HG03378 (cell line): ENCODE measurements at regions not wholly inside any gene's neighbourhood (a gene's known extent, or its start where the extent isn't known, plus 50 kb on each side); places are given as distances from the start of the nearest gene placed in this dataset.
A peak's percentile ranks its signal among the peaks of the same experiment; 100 is the strongest.
"Not testable (repeated sequence)": the region's sequence is repeated elsewhere in the genome, so short reads cannot be mapped to it uniquely, and the experiment has no call there.

ENCODE experiments used
- ATAC-seq: cut with Tn5 transposase; IDR thresholded peaks from one replicate; pipeline ENCODE4 v1.9.1; 2021; ENCODE audit warnings: mild to moderate bottlenecking, moderate library complexity; ENCODE audit not compliant: unreplicated experiment

DNA sequence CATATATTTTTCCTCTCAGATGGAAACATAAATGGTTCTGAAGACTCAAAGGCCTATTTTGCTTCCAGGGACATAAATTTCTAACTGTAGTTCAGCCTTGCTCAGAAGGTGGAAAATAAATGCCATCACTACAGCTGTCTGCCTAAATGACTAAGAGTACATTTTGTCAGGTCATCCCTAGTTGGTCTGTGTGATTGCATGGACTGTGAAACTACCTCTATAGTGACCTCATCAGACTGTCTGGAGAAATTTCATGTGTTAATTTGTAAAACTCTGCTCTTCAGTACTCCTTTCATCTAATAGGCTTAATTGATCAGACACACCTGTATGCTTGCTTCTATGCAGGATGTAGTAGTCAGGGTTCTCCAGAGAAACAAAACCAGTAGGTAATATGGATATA lies 886.9 kb downstream of the AMY1C start:
- peak; percentile 82 for ATAC-seq

DNA sequence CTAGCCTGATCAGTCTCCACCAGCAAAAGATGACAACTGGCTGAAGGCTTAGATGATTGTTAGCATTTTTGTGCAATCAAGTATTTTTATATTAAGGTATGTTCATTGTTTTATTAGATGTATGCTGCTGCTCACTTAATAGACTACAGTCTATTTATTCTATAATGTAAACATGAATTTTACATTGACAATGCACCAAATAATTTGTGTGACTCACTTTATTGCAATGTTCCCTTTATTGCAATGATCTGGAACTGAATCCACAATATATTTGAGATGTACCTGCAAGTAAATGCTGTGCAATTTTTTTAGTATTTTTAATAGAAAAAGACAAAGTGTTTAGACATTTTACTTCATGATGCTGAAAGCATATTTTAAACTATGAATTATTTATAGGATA lies 896.5 kb downstream of the AMY1C start:
- no peak for ATAC-seq

DNA sequence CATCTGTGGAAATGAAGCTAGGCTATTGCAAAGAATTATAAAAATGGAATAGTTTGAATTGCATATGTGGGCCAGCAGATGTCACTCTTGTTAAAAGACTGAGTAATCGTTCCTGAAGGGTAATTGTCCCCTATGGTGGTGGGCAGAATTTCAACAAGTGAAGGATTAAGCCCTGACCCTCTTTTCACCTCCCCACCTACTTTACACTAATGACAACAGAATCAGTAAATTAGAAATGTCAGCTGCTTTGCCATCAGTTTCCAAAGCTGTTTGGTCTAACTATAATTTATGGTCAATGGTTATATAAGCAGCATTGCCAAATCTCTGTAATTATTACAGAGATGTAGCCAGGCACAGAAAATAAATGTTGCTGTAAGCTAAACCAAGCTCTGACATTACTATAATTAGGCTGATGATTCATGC lies 898.6 kb downstream of the AMY1C start:
- ATAC-seq, result peak; percentile 81

DNA sequence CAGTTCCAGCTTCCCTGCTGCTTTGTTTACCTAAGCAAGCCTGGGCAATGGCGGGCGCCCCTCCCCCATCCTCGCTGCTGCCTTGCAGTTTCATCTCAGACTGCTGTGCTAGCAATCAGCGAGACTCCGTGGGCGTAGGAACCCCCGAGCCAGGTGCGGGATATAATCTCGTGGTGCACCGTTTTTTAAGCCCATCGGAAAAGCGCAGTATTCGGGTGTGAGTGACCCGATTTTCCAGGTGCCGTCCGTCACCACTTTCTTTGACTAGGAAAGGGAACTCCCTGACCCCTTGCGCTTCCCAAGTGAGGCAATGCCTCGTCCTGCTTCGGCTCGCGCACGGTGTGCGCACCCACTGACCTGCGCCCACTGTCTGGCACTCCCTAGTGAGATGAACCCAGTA lies 914.7 kb downstream of the AMY1C start:
- not testable (repeated sequence) for ATAC-seq

DNA sequence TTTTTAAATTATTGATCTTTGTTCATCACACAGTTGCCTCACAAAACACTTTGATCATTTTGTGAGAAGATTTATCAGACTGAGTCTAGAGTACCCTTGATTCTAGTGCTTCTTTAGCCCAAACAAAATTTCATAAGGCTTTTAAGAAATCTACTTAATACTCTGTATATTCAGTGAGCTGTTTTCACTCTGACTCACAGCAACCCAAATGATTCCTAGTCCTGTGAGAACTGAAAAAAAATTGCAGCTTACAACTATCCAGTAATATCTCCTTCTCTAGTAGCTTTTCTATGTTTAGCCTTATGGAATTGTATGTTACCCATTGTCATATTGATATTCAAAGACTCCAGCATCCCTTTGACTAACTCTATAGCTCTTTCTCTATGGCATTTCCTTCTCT lies 915.6 kb downstream of the AMY1C start:
- no peak for ATAC-seq

DNA sequence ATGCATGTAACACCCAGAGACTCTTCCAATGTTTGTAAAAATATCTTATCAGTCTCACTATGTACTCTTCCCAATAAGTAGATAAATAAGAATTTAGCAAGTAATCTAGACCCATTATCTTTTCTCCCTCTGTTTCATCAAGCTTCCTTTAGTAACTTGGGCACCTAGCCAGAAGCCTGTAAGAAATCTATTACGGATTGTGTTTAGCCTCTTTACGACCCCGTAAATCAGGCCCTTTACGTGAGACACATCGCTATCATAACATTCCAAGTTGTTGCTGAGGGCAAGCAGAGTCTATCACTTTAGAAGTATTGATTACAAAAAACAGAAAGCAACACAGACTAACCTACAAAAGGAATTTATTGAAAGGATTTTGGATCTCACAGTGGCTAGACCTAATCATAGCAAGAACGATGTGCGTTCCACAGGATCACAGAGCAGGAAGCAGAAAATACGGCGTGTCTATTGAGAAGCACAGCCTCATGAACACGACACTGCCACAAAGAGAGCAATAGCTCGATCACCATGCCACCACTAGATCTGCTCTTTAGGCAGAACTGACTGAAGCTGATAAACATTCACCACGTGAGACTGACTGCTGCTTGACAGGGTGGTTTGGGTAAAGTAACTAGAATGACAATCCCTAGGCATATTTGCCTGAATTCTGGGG lies 922.1 kb downstream of the AMY1C start:
- ATAC-seq, result no peak

DNA sequence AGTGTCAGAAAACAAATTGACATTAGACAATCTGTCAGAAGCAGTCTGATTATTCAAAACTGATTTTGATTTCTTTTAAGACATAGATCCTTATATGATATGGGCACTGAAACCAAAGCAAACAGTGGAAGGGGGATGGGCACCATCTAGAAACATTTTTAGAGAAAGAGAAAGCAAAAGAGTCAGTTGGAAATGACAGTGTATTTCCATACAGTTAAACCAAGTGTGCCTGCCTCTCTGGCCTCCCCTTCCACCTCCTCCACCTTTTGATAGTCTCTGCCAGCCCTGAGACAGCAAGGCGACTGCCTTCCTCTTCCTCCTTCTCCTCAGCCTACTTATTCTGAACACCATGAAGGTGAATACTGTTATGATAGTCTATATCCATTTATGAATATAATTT lies 949.7 kb downstream of the AMY1C start:
- ATAC-seq, result no peak

DNA sequence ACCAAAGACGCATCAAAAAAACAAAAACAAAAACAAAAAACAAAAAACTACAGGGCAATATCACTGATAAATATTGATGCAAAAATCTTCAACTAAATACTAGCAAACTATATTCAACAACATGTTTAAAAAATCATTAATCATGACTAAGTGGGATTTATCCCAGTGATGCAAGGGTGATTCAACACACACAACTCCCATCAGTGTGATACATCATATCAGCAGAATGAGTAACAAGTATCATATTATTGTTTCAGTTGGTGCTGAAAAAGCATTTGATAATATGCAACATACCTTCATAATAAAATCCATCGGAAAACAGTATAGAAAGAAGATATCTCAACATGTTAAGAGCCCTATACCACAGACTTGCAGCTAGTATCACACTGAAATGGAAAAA lies 953.0 kb downstream of the AMY1C start:
- ATAC-seq, result no peak

DNA sequence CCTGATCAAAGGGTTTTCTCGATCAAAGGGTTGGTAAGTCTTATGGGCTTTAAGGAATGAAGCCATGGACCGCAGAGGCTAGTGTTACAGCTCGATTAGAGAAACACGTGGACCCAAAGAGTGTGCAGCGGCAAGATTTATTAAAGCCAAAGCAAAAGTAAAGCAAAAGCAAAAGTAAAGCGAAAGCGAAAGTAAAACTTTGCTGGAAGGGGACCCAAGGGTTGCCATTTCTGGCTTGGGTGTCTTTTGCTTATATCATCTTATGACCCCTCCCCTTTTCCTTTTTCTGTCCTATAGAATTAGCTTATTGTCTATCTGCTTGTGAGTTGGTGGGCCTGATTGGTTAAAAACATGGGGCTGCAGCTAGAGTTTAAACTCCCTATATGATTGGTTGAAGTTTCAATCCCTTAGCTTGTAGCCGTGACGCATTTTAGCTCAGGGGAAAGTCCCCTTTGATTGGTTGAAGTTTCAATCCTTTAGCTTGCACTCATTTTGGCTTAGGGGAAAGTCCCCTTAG lies 957.0 kb downstream of the AMY1C start:
- ATAC-seq, result peak; percentile 72

DNA sequence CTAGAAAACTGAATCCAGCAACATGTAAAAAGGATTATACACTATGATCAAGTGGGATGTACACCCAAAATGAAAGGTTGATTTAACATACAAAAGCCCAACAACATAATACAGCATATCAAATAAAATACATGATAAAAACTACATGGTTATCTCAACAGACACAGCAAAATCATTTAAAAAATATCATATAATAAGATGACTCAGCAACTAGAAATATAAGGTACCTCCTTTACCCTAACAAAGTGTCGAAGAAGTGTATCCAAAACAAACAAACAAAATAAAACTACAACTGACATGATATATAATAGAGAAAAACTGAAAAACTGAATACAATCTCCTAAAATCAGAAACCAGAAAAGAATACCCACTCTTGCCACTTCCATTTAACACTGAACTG lies 969.1 kb downstream of the AMY1C start:
- no peak for ATAC-seq

DNA sequence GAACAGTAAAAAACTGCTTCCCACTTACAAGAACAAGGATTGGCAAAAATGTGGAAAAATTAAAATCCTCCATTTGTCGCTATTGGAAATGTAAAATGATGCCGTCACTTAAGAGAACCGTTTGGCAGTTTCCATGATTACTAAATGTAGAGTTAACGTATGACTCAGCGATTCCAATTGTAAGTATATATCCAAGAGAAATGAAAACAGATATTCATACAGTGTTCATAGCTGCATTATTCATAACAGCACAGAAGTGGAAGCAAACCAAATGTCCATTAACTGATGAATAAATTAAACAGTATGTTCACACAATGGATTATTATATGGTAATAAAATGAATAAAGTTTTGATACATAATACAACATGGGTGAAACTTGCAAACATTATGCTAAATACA lies 971.0 kb downstream of the AMY1C start:
- ATAC-seq, result no peak

DNA sequence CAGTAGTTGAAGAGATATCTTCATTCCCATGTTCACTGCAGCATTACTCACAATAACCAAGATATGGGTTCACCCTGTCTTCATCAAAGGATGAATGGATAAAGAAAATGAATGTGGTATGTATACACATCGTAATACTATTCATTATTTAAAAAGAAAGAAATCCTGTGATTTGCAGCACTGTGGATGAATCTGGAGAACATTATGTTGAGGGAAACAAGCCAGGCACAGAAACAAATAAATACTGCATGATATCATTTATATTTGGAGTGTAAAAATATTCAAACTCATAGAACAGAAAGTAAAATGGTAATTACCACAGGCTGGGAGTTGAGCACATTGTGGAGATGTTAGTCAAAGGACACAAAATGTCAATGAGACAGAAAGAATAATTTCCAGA lies 977.2 kb downstream of the AMY1C start:
- ATAC-seq, result no peak

DNA sequence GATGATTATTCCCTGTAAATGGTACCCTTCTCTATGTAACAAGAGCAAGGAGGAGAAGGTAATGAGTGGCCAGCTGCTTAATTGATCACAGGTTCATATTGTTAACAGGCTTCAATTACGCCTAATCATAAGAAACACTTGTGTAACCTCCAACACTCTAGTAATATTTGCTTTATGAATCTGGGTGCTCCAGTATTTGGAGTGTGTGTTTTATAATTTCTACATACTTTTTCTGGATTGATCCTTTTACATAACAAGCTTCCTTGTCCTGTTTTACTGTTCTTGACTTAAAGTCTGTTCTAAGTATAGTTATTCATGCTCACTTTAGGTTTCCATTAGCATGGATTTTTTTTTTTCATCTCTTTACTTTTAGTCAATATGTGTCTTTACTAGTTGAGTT lies 984.2 kb downstream of the AMY1C start:
- ATAC-seq, result no peak

DNA sequence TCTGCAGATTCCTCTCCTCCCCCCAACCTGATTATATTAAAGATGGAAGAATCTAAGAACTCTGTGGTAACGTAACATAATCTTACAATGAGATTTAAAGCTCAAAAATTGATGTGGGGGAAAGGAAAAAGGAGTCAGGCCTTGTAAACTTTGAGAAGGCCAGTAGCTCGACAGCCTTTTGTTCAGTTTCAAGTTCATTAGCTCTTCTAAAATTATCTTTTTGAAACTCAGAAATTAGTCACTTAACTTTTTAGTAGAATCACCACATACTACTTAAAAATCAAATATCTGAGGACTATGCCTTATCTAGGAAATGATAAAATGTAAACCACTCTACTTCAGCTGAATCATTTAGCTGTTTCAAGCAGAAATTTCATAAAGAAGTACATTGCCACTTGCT lies 996.2 kb downstream of the AMY1C start:
- no peak for ATAC-seq

DNA sequence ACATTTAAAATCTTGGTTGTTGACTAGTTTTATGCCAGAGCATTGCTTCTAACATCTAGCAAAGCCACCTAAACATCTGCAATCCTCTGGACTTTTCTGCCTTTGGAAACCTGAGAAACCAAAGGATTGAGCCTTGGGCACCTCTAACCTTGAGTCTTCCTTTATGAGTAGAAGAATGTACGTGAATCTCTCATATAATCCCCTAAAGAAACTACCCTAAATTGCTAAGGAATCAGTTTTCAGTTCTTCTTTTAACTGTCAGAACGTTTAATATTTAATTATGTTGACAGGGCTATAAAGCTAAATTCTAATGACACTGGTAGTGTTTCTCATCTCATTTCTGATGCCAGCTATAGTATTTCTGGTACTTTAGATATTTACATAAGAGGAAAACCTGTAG lies 997.3 kb downstream of the AMY1C start:
- ATAC-seq, result peak; percentile 90

DNA sequence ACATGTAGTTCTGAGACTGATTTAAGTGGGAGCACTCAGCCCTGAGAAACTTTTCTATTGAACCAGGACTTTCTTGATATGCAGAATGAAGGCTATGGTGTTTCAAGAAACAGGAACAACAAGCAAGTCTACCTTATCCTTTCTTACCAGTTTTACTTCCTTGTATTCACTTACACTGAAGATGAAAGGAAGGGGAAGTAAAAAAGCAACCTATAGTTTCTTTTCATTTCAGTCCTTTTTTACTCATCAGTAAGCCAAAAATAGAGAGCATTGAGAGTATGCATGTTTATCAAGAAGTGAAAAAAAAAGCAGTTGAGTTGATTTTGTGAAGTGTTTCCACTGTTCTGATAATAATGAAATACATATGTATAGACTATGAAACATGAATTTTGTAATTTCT lies 1010.3 kb downstream of the AMY1C start:
- peak; percentile 99 for ATAC-seq

DNA sequence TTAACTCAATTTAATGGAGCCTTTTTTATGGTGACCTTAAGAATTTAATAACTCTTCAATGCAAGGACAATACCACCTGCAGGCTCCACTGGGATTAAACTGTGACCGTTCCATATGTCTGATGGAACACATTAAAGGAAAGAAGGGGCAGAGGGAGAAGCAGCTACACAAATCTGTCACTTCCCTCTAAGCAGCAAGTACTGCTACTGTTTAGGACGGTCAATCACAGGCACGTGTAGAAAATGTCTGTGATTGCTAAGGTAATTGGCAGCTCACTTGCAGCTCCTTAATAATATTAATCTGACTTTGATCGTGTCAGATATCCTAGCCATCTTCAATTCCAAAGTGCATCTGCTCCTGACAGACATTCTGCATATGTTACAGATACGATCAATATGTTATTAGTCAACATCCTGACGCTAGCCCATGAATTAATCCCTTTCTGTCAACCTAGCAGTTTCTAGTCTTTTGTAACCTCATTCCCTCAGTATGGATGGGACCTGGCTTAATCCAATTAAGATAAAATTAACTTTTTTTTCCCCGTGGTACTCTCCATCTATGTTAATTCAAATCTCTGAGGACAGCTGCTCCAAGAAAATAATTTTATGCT lies 1012.4 kb downstream of the AMY1C start:
- no peak for ATAC-seq

DNA sequence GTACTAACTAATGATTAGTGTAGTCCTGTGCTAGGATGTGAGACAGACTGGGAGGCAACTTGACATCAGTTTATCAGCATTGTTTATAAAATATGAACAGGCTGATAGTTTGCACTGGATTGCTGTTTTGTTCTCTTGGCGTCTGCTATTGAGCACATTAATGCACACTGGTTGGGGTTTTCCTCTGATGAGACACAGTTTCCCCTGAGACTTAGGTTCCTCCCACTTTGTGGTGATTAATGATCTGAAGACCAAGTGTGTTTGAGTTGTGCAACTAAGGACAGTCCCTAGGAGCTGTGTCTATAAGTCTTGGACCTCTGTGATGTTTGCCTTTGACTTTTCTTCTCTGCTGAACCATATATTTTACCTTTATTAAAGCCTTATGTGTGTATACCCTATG lies 1015.4 kb downstream of the AMY1C start:
- peak; percentile 88 for ATAC-seq

DNA sequence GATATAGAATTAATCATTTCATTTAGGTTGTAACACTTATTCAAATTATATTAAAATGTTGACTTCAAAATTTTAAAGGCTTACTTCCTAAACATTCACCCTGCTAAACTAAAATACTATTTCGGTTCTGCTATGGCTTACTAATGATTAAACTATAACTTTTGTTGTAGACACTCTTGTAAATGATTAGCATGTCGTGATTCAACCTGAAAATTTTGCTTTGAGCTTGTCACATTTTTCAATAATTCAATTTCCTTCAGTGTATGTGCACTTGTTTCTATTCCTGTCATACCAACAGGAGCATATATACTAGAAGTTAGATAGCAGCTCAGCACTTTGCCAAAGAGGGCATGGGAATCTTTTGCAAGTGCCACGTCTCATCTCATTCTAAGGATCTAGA lies 1018.8 kb downstream of the AMY1C start:
- peak; percentile 79 for ATAC-seq

DNA sequence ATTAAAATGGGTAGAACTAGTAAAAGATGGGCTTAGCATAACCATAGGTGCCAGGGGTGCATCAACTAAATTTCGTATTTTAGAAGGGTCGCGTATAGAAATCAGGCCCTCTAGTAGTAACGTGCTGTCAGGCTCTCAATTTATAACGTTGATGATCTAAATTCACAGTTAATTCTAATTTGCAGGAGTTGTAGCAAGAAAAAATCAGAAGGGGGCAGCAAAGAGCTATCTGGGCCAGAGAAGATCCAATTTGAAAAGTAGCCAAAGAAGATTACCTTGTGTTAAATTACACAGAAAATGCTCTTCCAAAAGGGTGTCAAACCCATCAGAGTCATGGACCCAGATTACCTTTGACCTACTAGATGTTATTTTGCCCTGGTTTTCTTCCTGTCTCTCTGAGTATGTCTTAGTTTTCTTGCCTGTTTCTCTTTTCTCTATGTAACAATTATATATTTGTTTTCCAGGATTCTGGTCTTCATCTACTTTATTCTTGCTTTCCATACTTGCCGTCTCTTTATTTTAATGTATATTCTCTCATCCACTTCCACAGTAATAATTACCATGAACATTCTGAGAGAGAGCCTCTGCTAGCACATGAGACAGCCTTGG lies 1030.9 kb downstream of the AMY1C start:
- ATAC-seq, result peak; percentile 62

DNA sequence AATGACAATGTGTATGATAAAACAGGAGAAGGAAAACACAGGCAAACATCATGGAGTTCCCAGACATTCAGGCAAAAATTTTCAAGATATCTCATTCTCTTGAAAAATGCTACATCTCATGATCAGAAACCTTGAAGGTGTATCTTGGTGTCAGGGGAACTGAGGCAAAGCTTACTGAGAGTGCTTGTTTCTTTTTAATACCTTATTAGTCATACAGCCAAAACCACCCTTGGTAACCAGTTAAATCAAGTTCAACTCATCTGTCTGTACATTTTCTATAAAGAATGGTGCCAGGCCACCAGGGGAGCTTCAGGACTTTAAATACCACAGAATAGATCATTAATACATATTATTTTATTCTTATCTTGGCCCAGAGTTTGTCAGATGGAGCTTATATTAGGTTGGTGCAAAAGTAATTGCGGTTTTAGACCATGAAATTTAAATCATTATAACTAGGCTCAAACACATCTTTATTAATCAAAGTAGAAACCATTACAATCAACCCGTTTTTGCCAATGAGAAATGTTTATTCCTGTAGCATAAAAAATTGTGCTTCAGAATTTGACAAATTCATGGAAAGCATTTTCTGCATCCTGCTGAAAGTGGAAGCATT lies 1036.0 kb downstream of the AMY1C start:
- no peak for ATAC-seq
